GM18951 (cell line): ENCODE measurements at regions not wholly inside any gene's neighbourhood (a gene's known extent, or its start where the extent isn't known, plus 50 kb on each side); places are given as distances from the start of the nearest gene placed in this dataset.

Experiments used
- POLR2A ChIP-seq: IDR thresholded peaks from 4 replicates; pipeline ENCODE4 v1.6.1; 2011; ENCODE audit warnings: mild to moderate bottlenecking; ENCODE audit not compliant: insufficient read length, insufficient read depth; ENCODE audit errors: extremely low read depth
- in situ Hi-C: fragments of 300-500 bp; cut with MboI; formaldehyde crosslinking; loops from one replicate; pipeline ENCODE4 v1.12.0; 2022; ENCODE audit warnings: low sequenced_read_pairs, mixed read lengths, inconsistent platforms; ENCODE audit not compliant: unreplicated experiment

DNA sequence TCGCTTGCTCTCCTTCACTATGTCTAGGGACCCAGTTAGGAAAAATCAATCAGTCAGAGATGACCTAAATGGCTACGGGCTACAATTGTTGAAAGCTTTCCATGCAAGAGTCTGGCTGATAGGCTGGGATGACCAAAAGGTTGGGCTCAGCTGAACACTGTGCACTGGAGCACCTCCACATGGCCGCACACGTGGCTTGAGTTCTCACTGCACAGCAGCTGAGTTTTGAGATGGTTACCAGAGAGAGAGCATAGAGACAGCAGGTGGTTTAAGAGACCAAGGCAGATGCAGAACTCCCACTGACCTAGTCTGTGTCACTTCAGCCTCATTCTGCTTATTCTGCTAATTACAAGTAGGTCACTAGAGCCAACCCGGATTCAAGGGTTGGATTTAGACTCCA is 2354.8 kb upstream of the C9orf72 start:
- in situ Hi-C loops, result no loop called here
- no peak for TF ChIP-seq POLR2A

DNA sequence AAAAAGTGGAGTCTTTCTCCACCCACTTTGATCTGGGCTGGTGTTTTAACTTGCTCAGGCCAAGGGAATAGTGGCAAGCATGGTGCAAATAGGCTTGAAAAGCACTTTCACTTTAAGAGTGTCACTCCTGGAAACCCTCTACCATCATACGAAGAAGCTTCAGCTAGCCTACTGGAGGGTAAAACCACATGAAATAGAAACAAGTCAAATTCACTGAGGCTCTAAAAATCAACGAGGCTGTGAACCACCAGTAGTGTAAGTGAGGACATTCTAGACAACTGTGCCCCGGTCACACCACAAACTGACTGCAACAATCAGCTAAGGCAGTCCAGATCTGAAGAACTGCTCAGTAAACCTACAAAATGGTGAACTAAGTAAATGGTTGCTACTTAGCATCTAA is 2366.3 kb upstream of the C9orf72 start:
- in situ Hi-C loops, result no loop called here

DNA sequence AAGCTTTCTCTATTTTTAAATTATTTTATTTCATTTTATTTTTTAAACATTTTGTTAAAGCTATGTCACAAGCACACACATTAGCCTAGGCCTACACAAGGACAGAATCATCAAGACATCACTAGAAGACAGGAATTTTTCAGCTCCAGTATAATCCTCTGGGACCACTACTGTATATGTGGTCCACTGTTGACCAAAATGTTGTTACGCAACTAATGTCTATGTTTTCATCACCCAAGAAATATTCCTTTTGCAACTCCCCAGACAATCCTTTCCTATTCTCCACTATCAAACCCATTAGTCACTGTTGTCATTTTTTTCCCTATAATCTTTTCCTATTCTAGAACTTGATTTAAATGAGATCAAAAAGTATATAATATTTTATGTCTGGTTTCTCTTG is 2371.7 kb upstream of the C9orf72 start:
- in situ Hi-C loops, result no loop called here
- TF ChIP-seq POLR2A, result no peak

More for the DNA sequence above, 2366.3 kb upstream of the C9orf72 start:
- no peak for TF ChIP-seq POLR2A

DNA sequence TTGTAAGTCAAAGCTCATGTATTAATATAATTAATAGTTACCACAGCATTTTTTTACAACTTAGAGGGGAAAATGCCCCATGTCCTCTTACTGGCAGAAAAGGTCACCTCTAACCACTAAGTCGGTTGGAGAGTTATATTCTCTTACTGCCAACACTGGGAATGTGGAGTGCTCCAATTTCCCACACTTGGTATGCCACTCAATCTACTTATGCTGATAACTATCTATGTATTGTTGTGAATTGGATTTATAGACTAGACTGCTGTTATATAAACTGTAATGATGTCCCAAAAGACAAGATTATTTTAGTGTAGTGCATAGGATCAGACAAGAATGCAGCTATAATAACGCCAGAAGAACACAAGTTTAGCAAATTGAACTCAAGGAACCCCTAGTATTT is 2385.2 kb upstream of the C9orf72 start:
- TF ChIP-seq POLR2A, result no peak

DNA sequence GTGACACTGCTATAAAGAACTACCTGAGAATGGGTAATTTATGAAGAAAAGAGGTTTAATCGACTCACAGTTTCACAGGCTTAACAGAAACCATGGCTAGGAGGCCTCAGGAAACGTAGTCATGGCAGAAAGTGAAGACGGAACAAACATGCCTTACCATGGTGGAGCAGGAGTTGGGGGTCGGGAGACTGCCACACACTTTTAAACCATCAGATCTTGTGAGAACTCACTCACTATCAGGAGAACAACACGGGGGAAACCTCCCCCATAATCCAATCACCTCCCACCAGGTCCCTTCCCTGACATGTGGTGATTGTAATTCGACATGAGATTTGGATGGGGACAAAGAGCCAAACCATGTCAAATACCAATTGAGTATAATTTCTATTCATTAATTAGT is 2392.6 kb upstream of the C9orf72 start:
- in situ Hi-C loops, result no loop called here
- no peak for TF ChIP-seq POLR2A

More for the DNA sequence above, 2385.2 kb upstream of the C9orf72 start:
- in situ Hi-C loops, result no loop called here

DNA sequence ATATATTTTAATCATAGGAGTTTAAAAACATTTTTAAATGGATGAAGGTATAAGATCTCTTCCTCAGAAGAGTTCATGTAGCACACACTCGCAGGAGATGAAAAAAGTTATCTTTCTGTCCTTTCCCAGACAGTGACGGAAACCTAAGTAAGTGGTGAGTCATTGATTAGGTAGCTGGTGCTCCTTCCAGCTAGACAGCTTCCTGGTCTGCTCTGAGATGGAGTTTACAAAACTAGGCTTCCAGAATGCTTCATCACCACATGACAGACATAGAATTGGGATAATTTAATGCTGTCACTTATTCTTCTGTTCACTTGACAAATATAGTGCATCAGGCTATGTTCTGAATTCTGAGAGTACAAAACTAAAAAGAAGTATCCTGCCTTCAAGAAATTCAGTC is 2393.0 kb upstream of the C9orf72 start:
- TF ChIP-seq POLR2A, result no peak
- in situ Hi-C loops, result no loop called here

DNA sequence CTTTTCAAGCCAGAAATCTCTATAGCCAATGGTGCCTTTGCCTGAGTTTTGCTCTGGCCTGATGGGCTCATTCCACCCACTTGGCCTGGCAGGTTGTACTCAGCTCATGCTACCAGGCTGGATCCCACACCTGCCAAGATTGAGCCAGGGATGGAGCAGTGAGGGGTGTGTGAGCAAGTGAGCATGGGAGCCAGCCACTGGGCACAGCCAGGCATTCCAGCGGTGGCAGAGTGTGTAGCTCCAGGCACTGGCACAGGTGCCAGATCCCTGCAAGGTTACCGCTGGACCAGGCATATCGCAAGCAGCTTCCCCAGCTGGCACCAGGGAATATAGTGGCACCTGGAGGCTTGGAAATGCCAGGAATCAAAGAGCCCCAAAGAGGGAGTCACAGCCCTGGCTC is 2395.6 kb upstream of the C9orf72 start:
- TF ChIP-seq POLR2A, result no peak
- in situ Hi-C loops, result no loop called here

DNA sequence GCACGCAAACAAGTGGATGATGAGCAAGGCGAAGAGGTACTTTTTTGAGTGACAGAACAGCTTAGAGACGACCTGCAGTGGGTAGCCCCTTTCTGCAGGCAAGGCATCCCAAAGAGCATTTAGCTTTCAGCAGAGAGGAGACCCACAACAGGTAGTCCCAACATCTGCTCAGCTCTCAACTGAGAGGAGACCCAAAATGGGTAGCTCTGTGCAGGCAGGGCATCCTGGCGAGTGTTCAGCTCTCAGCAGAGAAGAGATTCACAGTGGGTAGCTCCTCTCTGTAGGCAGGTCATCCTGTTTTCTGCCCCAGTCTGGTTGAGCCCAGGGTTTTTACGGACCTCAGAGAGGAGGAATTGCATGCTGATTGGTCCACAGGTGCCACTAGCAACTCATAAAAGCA is 2396.1 kb upstream of the C9orf72 start:
- in situ Hi-C loops, result no loop called here
- TF ChIP-seq POLR2A, result no peak

DNA sequence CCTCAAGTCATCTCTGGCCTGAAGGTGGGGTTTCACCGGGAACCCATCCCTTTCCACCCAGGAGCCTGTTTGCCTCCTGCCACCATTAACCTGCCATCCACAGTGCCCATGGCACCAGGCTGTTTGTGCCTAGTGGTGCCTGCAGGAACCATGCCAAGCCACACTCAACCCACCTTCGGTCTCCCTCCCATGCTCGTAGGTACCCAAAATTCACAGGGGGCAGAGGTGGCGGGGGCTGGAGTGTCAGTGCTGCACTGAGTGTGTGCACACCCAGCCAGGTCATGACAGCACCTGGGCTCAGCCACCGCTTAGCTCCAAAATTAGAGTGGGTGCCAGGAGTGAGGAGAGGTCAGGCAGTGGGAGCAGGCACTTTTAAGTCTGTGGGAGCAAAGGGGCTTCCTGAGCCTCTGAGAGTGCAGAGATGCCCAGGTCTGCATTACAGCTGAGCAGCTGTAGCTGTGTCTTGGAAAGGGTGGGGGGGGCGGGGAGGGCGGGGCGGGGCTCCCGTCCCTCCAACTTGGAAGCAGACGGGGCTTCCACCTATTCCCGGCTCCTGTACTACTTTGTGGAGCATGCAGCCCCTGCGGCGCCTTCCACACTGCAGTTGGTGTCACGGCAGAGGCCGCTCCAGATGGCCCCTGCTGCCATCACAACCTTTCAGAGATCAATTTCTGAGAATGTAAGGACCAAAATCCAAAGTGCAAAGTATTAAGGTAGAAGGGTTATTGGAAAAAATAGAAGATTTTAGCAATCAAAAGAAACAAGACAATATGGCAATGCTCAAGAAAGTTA is 2396.8 kb upstream of the C9orf72 start:
- no peak for TF ChIP-seq POLR2A
- in situ Hi-C loops, result no loop called here

DNA sequence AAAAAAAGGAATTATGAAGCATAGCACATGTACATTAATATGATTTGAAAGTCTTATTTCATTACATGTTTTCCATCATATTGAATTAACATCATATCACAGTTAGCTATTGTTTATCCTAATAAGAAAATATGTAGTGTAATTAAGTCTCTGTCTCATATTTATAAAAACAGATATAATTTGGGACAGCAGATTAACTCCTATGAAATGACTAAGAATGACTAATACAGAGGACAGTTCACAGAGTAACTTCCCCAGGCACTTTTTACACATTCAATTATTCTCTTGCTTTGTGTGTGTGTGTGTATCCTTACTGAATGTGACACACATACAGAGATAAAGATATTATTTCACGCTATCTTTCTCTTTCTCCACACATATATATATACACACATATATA is 2400.9 kb upstream of the C9orf72 start:
- TF ChIP-seq POLR2A, result no peak
- in situ Hi-C loops, result no loop called here

DNA sequence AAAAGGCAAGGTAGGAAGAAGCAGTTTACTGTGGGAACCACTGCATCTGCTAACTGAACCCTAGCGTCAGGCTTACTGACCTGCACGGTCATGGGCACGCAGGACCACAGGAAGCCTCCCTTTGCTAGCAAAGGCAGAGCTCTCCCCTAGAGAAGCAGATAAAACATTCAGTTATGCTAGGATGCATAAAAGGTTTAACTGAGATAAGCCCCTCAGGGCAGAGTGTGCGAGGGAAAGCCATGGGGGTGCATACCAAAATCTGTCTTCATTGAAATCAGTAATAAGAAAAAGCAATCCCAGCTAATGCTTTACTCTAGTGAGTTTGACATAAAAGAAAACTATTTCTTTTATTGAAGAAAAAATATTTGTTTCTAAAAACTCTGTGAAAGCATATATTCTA is 2403.7 kb upstream of the C9orf72 start:
- TF ChIP-seq POLR2A, result no peak
- in situ Hi-C loops, result no loop called here

DNA sequence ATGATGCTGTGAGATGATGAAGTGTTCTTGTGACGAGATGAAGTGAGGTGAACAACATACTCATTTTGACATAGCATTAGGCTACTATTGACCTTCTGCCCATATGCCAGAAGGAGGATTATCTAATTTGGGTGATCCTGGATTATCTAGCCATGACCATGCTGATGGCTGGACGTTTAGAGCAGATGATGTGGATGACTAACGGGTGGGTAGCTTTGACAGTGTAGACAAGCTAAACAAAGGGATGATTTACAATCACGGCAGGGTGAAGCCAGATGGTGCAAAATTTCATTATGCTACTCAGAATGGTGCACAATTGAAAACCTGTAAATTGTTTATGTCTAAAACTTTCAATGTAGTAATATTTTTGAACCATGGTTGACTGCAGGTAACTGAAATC is 2403.4 kb upstream of the ACO1 start:
- TF ChIP-seq POLR2A, result no peak
- in situ Hi-C loops, result no loop called here

DNA sequence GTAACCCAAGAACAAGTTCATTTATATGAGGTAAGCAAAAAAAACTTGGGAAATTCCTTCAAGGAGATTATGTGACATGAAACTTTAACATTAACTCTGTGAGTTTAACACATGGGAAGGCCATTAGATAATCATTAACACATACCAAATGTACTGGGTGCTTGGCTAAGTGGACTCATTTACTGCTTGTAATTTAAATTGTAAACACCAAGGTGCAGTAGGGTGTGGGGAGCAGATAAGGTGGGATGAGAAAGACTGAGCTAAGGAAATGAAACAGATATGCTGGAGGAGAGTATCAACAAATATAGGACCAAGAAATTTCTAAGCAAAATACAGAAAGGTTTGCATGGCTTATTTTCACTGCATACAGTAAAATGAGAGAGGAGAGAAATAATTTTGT is 2384.8 kb upstream of the ACO1 start:
- no peak for TF ChIP-seq POLR2A
- in situ Hi-C loops, result no loop called here

DNA sequence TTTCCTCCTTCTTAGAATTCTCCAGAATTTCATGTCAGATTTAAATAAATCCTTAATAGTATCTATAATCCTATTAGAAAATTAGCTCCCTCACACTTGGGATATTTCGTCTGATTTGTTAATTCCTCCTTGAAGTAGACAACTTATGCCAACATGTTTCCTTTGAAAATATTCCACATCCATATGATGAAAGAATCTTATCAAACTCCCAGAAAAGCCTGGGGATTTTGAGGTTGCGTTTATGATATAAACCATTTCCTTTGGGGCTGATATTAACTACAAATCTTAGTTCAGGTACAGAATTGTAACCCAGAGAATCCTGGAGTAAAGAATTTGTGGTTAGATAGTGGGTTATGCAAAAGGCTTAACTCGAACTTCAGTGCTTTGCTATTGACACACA is 2373.8 kb upstream of the ACO1 start:
- TF ChIP-seq POLR2A, result no peak
- in situ Hi-C loops, result no loop called here

DNA sequence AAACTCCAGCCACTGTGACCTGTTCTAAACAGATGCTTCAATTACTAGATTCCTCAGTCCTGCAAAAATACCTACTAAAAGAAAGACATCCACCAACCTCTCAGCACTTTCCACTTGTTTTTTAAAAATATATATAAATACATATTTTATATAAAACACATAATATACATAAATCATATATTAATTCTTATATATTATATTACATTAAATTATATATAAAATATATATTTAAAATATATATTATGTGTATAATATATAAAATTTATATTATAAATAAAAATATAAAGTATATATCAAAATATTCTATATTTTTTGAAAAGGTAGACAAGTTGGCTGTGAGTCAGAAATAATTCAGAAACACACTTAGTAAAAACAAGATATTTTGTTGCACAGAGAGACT is 2371.8 kb upstream of the ACO1 start:
- no peak for TF ChIP-seq POLR2A
- in situ Hi-C loops, result no loop called here
